SK-N-SH (cell line): ENCODE measurements at regions not wholly inside any gene's neighbourhood (a gene's known extent, or its start where the extent isn't known, plus 50 kb on each side); places are given as distances from the start of the nearest gene placed in this dataset.

Experiments
- CTCF ChIA-PET: fragments of 300-600, 350-600 bp; formaldehyde crosslinking; extraction: SDS; loops from one replicate; lab custom pipeline; 2021; lab: Yijun Ruan, JAX
- POLR2A ChIA-PET: fragments of 350-600 bp; sonication (Branson Sonifier 250); formaldehyde crosslinking; extraction: SDS; loops from one replicate; lab custom pipeline; 2020; ENCODE audit warnings: antibody characterized with exemption, inconsistent platforms; lab: Yijun Ruan, JAX
- DNase-seq: peaks from one replicate; pipeline ENCODE4 v3.0.0; 2012
- H2AFZ ChIP-seq: fragments of 200-600 bp; sonication (generic); 2 replicates; pipeline ENCODE4 v1.8.1; 2016; ENCODE audit warnings: antibody characterized with exemption, mild to moderate bottlenecking, low read depth
- H3F3A ChIP-seq: fragments of 200-600 bp; sonication (generic); replicated peaks from 2 replicates; pipeline ENCODE3; 2016; ENCODE audit warnings: antibody characterized with exemption, mild to moderate bottlenecking; ENCODE audit not compliant: insufficient read depth
- H3K27ac ChIP-seq, 2 experiments: fragments of 200-500 bp in 1 of 2; fragments of 200-600 bp in 1 of 2; sonication (Bioruptor generic) in 1 of 2; sonication (generic), shearing (Covaris generic) in 1 of 2; 2 replicates each; pipeline versions ENCODE4 v1.5.1 to v1.6.1; 2014 to 2016; ENCODE audit warnings: low read depth in 2 of 2, inconsistent platforms in 1 of 2, low read length in 1 of 2, mild to moderate bottlenecking in 1 of 2, mixed read lengths in 1 of 2
- H3K27me3 ChIP-seq: fragments of 200-600 bp; sonication (generic), shearing (Covaris generic); 2 replicates; pipeline ENCODE4 v1.6.1; 2016; ENCODE audit warnings: mixed run types; ENCODE audit not compliant: insufficient read depth
- H3K36me3 ChIP-seq, 2 experiments: fragments of 200-500 bp in 1 of 2; fragments of 200-600 bp in 1 of 2; sonication (Bioruptor generic) in 1 of 2; sonication (generic) in 1 of 2; replicated peaks in 1 of 2; 2 replicates each; pipeline versions ENCODE3 to v1.5.1; 2014 to 2016; ENCODE audit warnings: low read length in 1 of 2, mild to moderate bottlenecking in 1 of 2; ENCODE audit not compliant: insufficient read depth in 2 of 2, control insufficient read depth in 1 of 2
- H3K4me1 ChIP-seq, 2 experiments: fragments of 200-500 bp in 1 of 2; fragments of 200-600 bp in 1 of 2; sonication (Bioruptor generic) in 1 of 2; sonication (generic), shearing (Covaris generic) in 1 of 2; 2 replicates each; pipeline versions ENCODE4 v1.5.1 to v1.6.1; 2014 to 2016; ENCODE audit warnings: low read depth in 1 of 2, low read length in 1 of 2, mixed run types in 1 of 2; ENCODE audit not compliant: insufficient read depth in 2 of 2, control insufficient read depth in 1 of 2
- H3K4me2 ChIP-seq: fragments of 200-600 bp; sonication (generic), shearing (Covaris generic); 2 replicates; pipeline ENCODE4 v1.6.1; 2017; ENCODE audit warnings: mixed run types
- H3K4me3 ChIP-seq, 2 experiments: fragments of 200-500 bp in 1 of 2; fragments of 200-600 bp in 1 of 2; sonication (Bioruptor generic) in 1 of 2; sonication (generic), shearing (Covaris generic) in 1 of 2; 2 replicates each; pipeline versions ENCODE4 v1.5.1 to v1.8.1; 2014 to 2016; ENCODE audit warnings: low read depth in 2 of 2, inconsistent platforms in 1 of 2, low read length in 1 of 2, mild to moderate bottlenecking in 1 of 2, mixed read lengths in 1 of 2, moderate library complexity in 1 of 2
- H3K79me2 ChIP-seq: fragments of 200-600 bp; sonication (generic); 2 replicates; pipeline ENCODE4 v1.8.1; 2017; ENCODE audit warnings: mild to moderate bottlenecking; ENCODE audit not compliant: insufficient read depth
- H3K9ac ChIP-seq: fragments of 200-600 bp; sonication (generic); 2 replicates; pipeline ENCODE4 v1.6.1; 2017; ENCODE audit warnings: mixed run types
- H3K9me2 ChIP-seq: fragments of 200-600 bp; sonication (generic); 2 replicates; pipeline ENCODE4 v1.6.1; 2017; ENCODE audit warnings: mixed run types
- H3K9me3 ChIP-seq: fragments of 200-600 bp; sonication (generic); 2 replicates; pipeline ENCODE4 v1.6.1; 2017; ENCODE audit warnings: mixed run types, mild to moderate bottlenecking, moderate library complexity
- H4K20me1 ChIP-seq: fragments of 200-600 bp; sonication (generic); 2 replicates; pipeline ENCODE4 v1.6.1; 2017; ENCODE audit warnings: mild to moderate bottlenecking, mixed run types; ENCODE audit not compliant: insufficient read depth
- CHD2 ChIP-seq: fragments of 150-350 bp; IDR thresholded peaks from 2 replicates; pipeline ENCODE4 v1.6.1; 2018; ENCODE audit warnings: low read length; ENCODE audit not compliant: partially characterized antibody
- ELF1 ChIP-seq: IDR thresholded peaks from 2 replicates; pipeline ENCODE4 v1.4.0; 2012
- EZH2phosphoT487 ChIP-seq: fragments of 200-600 bp; sonication (generic); IDR thresholded peaks from 2 replicates; pipeline ENCODE4 v1.6.1; 2017; ENCODE audit warnings: low read depth, mixed run types, mild to moderate bottlenecking, antibody characterized with exemption, moderate library complexity, borderline replicate concordance
- FOXJ3 ChIP-seq: sonication (generic); formaldehyde crosslinking; IDR thresholded peaks from 2 replicates; pipeline ENCODE4 v1.5.1; 2020; ENCODE audit warnings: mild to moderate bottlenecking, missing genetic modification reagents
- GABPA ChIP-seq: IDR thresholded peaks from 2 replicates; pipeline ENCODE4 v1.4.0; 2012; ENCODE audit warnings: low read depth, mild to moderate bottlenecking
- NRF1 ChIP-seq: IDR thresholded peaks from 2 replicates; pipeline ENCODE4 v1.6.1; 2012; ENCODE audit warnings: low read depth, mild to moderate bottlenecking, low read length
- RAD21 ChIP-seq: IDR thresholded peaks from 2 replicates; pipeline ENCODE4 v1.6.1; 2012; ENCODE audit warnings: mild to moderate bottlenecking, low read length
- RCOR1 ChIP-seq: fragments of 150-350 bp; IDR thresholded peaks from 2 replicates; pipeline ENCODE4 v1.6.1; 2017; ENCODE audit warnings: antibody characterized with exemption, low read length
- RFX5 ChIP-seq: IDR thresholded peaks from 2 replicates; pipeline ENCODE4 v1.6.1; 2012; ENCODE audit warnings: mild to moderate bottlenecking, improper control_type of control experiment, low read length
- RXRA ChIP-seq: IDR thresholded peaks from 2 replicates; pipeline ENCODE4 v1.4.0; 2012; ENCODE audit warnings: low read depth, mild to moderate bottlenecking, borderline replicate concordance
- SIN3A ChIP-seq: IDR thresholded peaks from 2 replicates; pipeline ENCODE4 v1.6.1; 2012; ENCODE audit warnings: low read depth, mild to moderate bottlenecking, low read length, moderate library complexity, borderline replicate concordance
- TCF12 ChIP-seq: IDR thresholded peaks from 2 replicates; pipeline ENCODE4 v1.4.0; 2012
- TEAD4 ChIP-seq: IDR thresholded peaks from 2 replicates; pipeline ENCODE4 v1.4.0; 2012; ENCODE audit warnings: mild to moderate bottlenecking, borderline replicate concordance; ENCODE audit not compliant: insufficient read depth
- USF1 ChIP-seq: IDR thresholded peaks from 2 replicates; pipeline ENCODE4 v1.4.0; 2012; ENCODE audit warnings: low read depth, borderline replicate concordance
- USF2 ChIP-seq: fragments of 150-350 bp; IDR thresholded peaks from 2 replicates; pipeline ENCODE4 v1.6.1; 2017; ENCODE audit warnings: antibody characterized with exemption, low read length, low read depth, borderline replicate concordance
- WGBS: methylation state at CpG from one replicate; pipeline ENCODE4 v1.1.6; 2017; ENCODE audit warnings: low lambda C conversion rate; 5-methylcytosine and 5-hydroxymethylcytosine counted together
- TF ChIP-seq, protein P1 (sequence below): fragments of 200-600 bp; sonication (generic); IDR thresholded peaks from 2 replicates; pipeline ENCODE4 v1.6.1; 2017; ENCODE audit warnings: antibody characterized with exemption, mild to moderate bottlenecking, moderate library complexity

DNA sequence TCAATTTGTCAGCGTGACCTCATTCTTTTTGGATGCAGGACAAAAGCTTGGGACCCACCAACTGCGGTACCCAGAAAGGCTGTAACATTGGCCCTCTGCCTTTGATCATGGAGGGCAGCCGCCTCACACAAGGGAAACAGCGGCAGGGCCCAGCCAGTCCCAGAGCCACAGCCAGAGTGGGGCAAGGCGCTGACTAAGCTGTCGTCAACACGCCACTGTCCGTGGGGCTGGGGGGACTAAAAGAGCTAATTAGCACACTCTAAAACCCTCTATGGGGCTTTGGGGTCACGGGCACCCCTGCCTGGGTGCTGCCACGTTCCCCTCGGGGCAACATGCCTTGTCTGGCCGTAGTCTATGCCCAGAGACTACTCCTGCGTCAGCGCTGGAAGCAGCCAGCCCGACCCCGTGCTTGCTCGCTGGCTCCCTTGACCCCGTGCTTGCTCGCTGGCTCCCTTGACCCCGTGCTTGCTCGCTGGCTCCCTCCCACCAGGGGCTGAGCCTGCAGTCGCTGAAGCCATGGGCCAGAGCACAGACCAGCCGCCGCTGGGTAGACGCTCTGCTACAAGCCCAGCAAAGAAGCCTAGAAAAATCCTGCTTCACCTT lies 598.4 kb downstream of the MBD2 start:
- H3K27me3 ChIP-seq = no peaks in the 10 kb centered on the region
- H3K36me3 ChIP-seq = no peaks in the 10 kb centered on the region
- POLR2A ChIA-PET = interaction anchor here (0.7 kb wide), 1 partner anchor 1863 kb away, joined by 3 read pairs; no protein-coding TSS in a partner anchor
- H3K9me2 ChIP-seq = no peaks in the 10 kb centered on the region
- no peaks in the 10 kb centered on the region for H3K79me2 ChIP-seq
- H2AFZ ChIP-seq = no peak overlapping the region
- no peak overlapping the region for H3K9ac ChIP-seq
- H3K4me2 ChIP-seq = no peak overlapping the region
- WGBS = 58% methylated on average over 9 of the region's 25 CpGs
- CTCF ChIA-PET = interaction anchor here (0.6 to 1.6 kb wide), 2 partner anchors 75 to 494 kb away, joined by 3 read pairs; no protein-coding TSS in a partner anchor
- H3F3A ChIP-seq = no peaks in the 10 kb centered on the region
- no peaks in the 10 kb centered on the region for H3K4me1 ChIP-seq
- TF ChIP-seq GABPA (no peak), TEAD4 (no peak), RXRA (no peak), TCF12 (no peak), USF2 (no peak), FOXJ3 (CRISPR knock-in tag) (no peak), ELF1 (no peak), CHD2 (no peak), EZH2phosphoT487 (no peak), SIN3A (no peak), RCOR1 (no peak), RFX5 (no peak), NRF1 (no peak), RAD21 (no peak), USF1 (no peak)
- TF ChIP-seq, protein P1, sequence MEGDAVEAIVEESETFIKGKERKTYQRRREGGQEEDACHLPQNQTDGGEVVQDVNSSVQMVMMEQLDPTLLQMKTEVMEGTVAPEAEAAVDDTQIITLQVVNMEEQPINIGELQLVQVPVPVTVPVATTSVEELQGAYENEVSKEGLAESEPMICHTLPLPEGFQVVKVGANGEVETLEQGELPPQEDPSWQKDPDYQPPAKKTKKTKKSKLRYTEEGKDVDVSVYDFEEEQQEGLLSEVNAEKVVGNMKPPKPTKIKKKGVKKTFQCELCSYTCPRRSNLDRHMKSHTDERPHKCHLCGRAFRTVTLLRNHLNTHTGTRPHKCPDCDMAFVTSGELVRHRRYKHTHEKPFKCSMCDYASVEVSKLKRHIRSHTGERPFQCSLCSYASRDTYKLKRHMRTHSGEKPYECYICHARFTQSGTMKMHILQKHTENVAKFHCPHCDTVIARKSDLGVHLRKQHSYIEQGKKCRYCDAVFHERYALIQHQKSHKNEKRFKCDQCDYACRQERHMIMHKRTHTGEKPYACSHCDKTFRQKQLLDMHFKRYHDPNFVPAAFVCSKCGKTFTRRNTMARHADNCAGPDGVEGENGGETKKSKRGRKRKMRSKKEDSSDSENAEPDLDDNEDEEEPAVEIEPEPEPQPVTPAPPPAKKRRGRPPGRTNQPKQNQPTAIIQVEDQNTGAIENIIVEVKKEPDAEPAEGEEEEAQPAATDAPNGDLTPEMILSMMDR = no peak
- no peak overlapping the region for H3K27ac ChIP-seq
- no peaks in the 10 kb centered on the region for H4K20me1 ChIP-seq
- no peak for DNase-seq
- H3K9me3 ChIP-seq = no peaks in the 10 kb centered on the region
- H3K4me3 ChIP-seq = no peak overlapping the region
